HG02798 (cell line): ENCODE measurements at regions not wholly inside any gene's neighbourhood (a gene's known extent, or its start where the extent isn't known, plus 50 kb on each side); places are given as distances from the start of the nearest gene placed in this dataset.
"Not testable (repeated sequence)": the region's sequence is repeated elsewhere in the genome, so short reads cannot be mapped to it uniquely, and the experiment has no call there.

Experiments used
- ATAC-seq: cut with Tn5 transposase; IDR thresholded peaks from one replicate; pipeline ENCODE4 v1.9.1; 2021; ENCODE audit warnings: mild to moderate bottlenecking; ENCODE audit not compliant: unreplicated experiment, poor library complexity

DNA sequence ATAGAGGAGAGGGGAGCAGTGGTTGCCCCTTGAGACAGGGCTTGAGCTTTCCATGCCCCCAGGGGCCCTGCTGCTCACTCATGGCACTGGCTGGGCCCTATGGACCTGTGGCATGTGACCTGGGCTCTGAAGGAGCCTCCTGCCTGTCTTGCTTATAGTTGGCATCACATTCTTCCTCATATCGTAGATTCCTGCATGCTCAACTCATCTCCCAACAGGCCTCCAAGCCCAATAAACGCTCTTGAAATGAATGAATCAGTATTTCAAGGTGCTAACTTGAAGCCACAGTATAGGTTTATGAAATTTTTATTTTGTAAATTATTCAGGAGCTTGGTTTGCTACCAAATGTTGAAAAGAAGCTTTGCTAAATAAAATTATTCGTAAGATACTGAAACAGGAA lies 93.3 kb upstream of the SLC7A14 start:
- no peak for ATAC-seq

DNA sequence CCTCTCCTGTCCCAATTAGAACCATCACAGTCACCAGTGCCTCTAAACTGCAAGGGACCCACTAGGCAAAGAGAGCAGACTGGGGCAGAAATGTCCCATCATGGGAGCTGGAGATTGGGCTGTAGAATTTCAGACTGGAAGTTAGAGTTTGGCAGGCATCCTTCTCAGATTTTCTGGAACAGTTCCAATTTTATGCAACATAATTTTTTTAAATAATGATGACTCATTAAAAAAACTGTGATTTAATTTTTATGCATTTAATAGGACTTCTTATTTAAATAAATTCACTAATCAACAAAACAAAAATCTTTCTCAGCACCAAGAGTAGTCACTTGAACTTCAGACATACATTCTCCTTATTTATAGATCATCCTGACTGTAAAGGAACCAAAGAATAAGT lies 84.6 kb upstream of the SLC7A14 start:
- no peak for ATAC-seq

DNA sequence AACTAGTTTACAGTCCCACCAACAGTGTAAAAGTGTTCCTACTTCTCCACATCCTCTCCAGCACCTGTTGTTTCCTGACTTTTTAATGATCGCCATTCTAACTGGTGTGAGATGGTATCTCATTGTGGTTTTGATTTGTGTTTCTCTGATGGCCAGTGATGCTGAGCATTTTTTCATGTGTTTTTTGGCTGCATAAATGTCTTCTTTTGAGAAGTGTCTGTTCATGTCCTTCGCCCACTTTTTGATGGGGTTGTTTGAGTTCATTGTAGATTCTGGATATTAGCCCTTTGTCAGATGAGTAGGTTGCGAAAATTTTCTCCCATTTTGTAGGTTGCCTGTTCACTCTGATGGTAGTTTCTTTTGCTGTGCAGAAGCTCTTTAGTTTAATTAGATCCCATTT lies 77.1 kb upstream of the SLC7A14 start:
- not testable (repeated sequence) for ATAC-seq

DNA sequence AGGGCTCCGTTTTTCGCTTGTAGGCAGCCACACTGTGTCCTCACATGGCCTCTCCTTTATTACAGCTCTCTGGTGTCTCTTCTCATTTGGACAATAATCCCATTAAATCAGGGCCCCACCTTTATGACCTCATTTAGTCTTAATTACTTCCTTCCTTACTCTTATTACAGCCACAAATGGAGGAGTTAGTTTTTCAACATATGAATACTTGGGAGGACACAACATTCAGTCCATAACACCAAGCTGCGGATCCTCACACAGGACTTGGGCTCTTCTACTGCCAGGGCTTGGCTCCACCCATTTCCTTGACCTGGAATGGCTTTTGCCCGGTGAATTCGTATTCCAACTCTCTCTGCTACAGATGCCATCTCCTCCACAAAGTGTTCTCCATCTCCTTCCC lies 74.3 kb upstream of the SLC7A14 start:
- ATAC-seq = no peak

DNA sequence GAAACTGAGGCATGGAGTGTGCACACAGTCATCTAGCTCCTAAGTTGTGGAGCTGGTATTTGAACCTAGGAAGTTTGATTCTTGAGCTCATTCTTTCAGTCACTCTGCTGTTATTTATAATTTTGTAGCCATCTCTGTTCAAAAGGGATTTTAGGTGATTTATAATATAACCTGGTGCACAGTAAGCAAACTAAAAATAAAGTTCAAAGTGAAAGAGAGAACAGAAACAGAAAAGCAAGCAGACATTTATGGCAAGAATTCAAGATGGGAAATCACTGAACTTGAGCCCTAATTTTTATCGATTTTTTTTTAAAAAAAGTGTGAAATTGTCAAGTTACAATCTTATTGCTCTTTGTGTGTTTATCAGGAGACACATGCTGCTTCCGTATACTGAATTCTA lies 71.4 kb upstream of the SLC7A14 start:
- no peak for ATAC-seq

DNA sequence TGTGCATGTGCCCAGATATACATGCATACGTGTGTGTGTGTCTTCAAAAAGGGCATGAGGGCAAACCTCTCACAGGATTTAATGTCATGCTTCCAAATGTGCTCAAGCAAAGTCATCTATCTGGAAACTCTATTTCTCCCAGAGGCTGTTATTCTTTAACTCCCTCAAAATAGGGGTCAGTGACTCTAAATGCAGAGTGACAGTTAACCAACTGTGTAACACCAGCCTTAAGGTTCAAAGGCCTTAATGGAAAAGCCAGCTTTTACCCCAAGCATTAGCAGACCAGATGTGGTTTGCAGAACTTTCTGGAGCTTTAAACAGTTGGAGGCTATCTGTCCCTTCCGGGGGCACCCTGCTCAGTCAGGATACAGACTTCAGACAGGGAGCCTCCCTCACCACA lies 70.4 kb upstream of the SLC7A14 start:
- no peak for ATAC-seq

DNA sequence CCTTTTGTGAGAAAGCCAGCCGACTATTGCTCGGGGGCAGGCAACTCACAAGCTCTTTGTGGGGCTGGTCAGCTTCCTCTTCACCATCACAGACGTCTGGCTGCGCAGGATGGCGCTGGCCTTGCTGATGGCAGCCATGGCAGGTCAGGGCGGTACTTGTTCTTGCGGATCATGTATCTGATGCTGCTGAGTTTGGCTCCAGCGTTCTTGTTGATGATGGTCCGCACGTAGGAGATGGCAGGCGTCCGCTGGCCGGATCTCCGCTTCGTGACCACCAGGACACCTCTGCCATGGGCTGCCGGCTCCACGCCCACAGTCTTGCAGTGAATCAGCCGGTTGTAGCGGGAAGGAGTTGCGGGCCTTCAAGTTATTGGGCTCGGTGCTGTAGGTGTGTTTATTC lies 67.9 kb upstream of the SLC7A14 start:
- ATAC-seq = no peak

DNA sequence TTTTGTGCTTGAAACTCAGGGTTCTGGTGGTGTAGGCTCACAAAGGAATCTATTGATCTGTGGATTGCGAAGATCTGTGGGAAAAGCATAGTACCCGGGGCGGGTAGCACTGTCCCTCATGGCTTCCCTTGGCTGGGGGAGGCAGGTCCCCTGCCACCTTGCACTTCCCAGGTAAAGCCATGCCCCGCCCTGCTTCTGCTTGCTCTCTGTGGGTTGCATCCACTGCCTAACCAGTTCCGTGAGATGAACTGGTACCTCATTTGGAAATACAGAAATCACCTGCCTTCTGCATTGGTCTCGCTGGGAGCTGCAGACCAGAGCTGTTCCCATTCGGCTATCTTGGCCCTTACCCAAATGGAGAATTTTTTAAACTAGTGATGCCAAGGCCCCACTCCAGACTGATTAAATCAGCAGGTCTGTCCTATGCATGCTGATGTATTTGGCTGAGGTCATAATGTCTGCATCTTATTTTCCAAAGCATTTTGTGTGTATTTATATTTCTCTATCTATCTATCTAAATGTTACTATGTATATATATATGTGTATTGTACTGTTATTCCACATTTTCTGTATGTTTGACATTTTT lies 65.5 kb upstream of the SLC7A14 start:
- ATAC-seq = no peak

DNA sequence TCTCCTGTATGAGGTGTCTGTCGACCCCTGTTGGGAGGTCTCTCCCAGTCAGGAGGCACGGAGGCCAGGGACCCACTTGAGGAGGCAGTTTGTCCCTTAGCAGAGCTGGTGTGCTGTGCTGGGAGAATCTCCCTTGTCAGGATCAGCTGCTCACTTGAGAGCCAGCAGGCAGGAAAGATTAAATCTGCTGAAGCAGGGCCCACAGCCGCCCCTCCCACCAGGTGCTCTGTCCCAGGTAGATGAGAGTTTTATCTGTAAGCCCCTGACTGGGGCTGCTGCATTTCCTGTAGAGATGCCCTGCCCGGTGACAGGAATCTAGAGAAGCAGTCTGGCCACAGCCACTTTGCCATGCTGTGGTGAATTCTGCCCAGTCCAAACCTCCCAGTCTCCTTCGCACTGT lies 64.7 kb upstream of the SLC7A14 start:
- ATAC-seq = not testable (repeated sequence)

DNA sequence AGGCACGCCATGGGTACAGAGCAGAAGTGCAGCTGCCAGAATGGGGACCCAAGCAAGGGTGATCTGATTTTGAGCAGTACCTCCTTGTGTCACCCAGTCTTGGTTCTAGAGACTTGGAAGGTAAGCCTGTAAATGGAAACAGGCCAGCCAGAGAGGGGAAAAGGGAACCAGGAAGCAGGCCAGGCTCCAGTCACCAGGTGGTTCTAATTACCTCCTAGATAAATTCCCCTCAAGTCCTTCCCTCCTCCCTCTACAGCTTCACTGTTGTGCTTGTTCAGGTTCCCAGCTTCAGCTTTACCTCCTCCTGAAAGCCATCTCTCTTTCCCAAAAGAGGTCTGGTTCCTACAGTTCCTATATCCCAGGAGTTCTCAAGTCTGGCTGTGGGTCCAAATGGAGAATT lies 58.8 kb upstream of the SLC7A14 start:
- no peak for ATAC-seq

DNA sequence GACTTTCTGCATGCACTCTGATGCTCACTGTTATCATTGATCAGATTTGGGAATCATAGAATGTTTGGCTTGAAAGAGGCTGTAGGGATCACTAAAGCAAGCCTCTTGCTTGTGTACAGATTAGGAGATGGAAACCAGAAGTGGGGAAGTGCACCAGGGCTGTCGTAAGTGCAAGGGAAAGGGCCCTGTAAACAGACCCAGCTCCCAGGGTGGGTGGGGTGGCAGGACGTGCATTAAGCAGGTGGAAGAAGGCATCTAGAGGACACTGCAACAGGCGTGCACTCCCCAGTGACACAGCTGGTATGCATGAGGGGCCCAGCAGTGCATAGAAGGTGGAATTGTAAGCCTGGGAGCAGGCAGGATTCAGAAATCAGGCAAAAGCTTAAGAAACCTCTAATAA lies 58.0 kb upstream of the SLC7A14 start:
- ATAC-seq = no peak

DNA sequence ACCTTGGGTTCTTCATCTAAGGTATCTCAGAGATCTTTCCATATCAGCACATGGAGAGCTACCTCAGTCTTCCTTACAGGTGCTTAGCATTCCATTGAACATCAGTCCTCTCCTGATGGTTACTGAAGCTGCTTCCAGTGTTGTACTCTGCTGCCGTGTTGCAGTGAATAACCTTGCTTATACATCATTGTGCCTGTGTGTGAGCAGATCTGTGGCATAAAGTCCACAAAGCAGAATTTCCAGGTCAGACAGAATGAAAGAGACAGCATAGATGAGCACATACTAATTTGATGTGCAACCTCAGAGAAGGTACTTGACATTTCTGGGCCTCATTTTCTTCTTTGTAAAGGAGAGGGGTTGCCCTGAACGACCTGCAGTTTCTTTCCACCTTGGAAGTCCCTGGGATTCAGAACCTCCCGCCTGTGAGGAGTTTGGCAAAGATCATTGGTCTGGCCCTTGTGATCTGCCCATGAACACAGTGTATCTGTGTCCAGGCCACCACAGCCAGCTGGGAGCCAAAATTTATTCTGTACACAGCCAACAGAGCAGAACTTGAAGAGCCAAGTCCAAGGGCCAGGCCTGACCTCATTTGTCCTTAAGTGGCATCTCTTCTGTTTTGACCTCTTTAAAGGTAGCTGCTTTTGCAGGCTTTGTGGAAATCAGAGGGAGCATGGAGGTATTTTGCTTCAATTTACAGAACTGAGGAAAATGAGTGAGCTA lies 57.2 kb upstream of the SLC7A14 start:
- ATAC-seq = no peak

DNA sequence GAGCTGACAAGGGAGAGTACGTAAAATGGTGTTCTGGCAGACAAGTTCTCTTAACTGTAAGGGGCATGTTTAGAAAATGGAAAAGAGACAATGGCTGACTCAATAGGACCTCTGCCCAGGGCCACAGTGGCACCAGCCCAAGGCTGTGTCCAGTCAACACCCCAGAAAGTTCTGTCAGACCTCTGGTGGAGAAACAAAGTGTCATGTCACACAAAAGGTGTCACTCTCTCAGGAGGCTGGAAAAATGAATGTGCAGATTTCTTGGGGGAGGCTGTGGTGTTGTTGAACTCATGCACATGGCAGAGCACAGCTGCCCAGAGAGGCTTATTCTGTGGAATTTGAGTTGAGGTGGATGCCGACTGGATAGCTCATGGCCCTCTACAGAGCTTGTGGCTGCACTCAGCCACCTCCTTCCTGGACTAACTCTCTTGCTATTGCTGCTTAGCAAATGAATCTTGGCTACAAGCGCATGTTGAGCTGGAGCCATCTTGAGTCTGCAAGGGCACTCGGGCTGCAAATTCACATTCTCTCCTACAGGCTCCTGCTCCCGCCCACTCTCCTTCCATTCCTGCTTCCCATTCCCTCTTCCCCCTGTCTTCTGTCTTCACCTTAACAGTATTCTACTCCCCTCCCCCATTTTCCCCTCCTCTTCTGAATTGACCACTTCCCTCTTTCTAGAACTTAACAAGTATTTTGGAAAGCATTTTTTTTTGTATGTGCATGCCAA lies 55.8 kb upstream of the SLC7A14 start:
- no peak for ATAC-seq

DNA sequence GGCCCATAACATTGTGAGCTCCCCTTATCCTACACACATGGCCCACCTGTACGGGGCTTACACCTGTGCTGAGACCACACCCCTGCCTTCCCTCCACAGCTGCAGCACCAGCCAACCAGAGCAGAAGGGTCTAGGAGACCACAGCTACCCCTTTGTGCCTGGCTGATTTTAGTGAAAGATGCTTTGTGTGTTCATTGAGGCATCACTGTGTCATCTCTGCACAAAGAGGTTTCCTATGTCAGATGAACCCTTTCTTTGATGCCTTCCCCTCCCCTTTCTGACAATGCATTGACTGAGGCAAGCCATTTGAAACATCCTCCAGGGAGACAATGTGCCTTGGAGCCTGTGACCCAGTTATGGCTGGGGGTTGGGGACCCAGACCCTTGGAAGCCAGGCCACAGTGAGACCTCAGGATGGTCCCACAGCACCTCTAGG lies 54.9 kb upstream of the SLC7A14 start:
- ATAC-seq = no peak

DNA sequence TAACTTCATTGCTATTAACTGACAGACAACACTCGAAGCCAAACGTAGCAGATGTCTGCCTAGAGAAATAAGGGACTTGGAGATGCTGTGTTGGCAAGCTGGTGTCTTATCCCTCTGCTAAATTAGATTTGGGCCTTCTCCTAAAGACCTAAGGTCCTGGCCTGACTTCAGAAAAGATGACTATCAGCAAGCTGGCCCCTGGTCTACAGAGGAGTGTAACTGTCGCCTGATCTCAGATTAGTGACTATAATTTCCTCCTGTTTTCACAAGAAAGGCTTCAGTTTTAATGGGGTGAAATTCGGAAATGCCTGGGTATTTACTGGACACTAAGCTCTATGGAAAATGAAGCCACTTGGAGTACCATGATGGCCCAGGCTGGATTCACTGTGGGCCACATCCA lies 53.1 kb upstream of the SLC7A14 start:
- no peak for ATAC-seq

DNA sequence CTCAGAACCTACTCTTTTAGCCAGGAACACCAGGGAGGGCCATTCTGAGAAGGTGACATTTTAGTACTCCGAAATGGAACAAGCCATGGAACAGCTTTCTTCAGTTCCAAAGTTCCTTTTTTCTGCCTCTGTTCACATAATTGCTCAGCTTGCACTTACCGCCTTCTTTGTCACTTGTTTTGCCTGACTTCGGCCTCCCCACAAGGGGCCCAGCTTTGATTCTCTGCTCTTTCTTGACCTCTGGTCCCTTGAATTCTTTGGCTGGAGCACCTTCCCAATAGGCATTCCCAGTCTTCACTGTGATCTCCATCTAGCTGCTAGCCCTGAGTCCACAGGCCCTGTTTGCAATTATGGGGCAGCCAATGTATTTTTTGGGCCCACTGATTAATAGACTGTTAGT lies 51.4 kb upstream of the SLC7A14 start:
- ATAC-seq = no peak

DNA sequence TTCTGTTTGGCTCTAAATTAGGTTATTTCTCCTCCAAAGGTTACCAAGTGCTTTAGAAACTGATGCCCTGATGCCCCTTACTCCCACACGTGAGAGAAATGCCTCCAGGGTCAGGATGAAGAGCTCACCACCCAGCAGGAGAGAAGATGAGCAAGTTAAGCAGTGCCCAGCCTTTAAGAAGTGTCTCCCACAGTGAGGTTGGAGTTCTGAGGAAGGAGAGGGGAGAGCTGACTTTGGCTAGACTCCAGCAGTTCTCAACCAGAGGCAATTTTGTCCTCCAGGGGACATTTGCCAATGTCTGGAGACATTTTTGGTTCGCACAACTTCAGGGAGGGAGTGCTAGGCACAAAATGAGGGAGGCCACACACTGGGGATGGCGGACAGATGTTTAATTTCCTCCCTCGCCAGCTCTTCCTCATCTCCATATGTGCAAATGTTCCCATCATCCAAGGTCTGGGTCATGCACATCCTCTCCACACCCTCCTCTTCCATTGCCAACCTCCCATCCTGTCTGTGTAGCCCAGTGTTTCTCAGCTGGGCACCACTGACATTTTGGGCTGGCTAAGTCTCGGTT lies 50.6 kb upstream of the SLC7A14 start:
- no peak for ATAC-seq
